Inflammatory macrophage (primary cell): ENCODE measurements at regions not wholly inside any gene's neighbourhood (a gene's known extent, or its start where the extent isn't known, plus 50 kb on each side); places are given as distances from the start of the nearest gene placed in this dataset.

Experiments used
- DNase-seq, 2 donors: peaks; one replicate each; pipeline ENCODE4 v3.0.0-alpha.2; 2020 to 2022

- no peak for DNase-seq
These were observed 161.7 kb upstream of the FN1 start for GRCh38 chr2:215597577-215597976.

GRCh38 chr2:215594766-215595165 lies 158.9 kb upstream of the FN1 start:
- DNase-seq = peak; percentile 55 to 81

- no peak for DNase-seq
These were observed 154.3 kb upstream of the FN1 start for GRCh38 chr2:215590010-215590745.

GRCh38 chr2:215583881-215584280 lies 148.0 kb upstream of the FN1 start:
- peak in 1 of 2 donors; percentile 68 for DNase-seq

- peak; percentile 21 to 79 for DNase-seq
These were observed 143.9 kb upstream of the FN1 start for GRCh38 chr2:215579809-215580208.

- no peak for DNase-seq
These were observed 141.5 kb upstream of the FN1 start for GRCh38 chr2:215577356-215577755.

- no peak for DNase-seq
These were observed 140.7 kb upstream of the FN1 start for GRCh38 chr2:215576572-215576971.

GRCh38 chr2:215573496-215573895 lies 137.6 kb upstream of the FN1 start:
- no peak for DNase-seq

- DNase-seq = no peak
These were observed 136.5 kb upstream of the FN1 start for GRCh38 chr2:215572341-215572848.

GRCh38 chr2:215571689-215572088 lies 135.8 kb upstream of the FN1 start:
- no peak for DNase-seq

GRCh38 chr2:215567504-215567903 lies 131.6 kb upstream of the FN1 start:
- DNase-seq = no peak

GRCh38 chr2:215565897-215566296 lies 130.0 kb upstream of the FN1 start:
- DNase-seq = no peak

- DNase-seq = no peak
These were observed 121.8 kb upstream of the FN1 start for GRCh38 chr2:215557701-215558100.

GRCh38 chr2:215556979-215557378 lies 121.1 kb upstream of the FN1 start:
- DNase-seq = no peak

GRCh38 chr2:215554689-215555498 lies 119.0 kb upstream of the FN1 start:
- no peak for DNase-seq

- DNase-seq = peak in 1 of 2 donors; percentile 12
These were observed 118.1 kb upstream of the FN1 start for GRCh38 chr2:215553946-215554345.

GRCh38 chr2:215552144-215552580 lies 116.3 kb upstream of the FN1 start:
- no peak for DNase-seq

GRCh38 chr2:215550331-215550730 lies 114.5 kb upstream of the FN1 start:
- no peak for DNase-seq

- no peak for DNase-seq
These were observed 112.8 kb upstream of the FN1 start for GRCh38 chr2:215548714-215549113.

GRCh38 chr2:215542690-215543089 lies 106.8 kb upstream of the FN1 start:
- no peak for DNase-seq

- no peak for DNase-seq
These were observed 104.8 kb upstream of the FN1 start for GRCh38 chr2:215540658-215541057.

- peak; percentile 28 to 46 for DNase-seq
These were observed 101.7 kb upstream of the FN1 start for GRCh38 chr2:215537611-215538010.

GRCh38 chr2:215536510-215536909 lies 100.6 kb upstream of the FN1 start:
- DNase-seq = no peak

GRCh38 chr2:215535741-215536140 lies 99.9 kb upstream of the FN1 start:
- DNase-seq = no peak
